ENCODE measurements at regions not wholly inside any gene's neighbourhood (a gene's known extent, or its start where the extent isn't known, plus 50 kb on each side); places are given as distances from the start of the nearest gene placed in this dataset.

DNA sequence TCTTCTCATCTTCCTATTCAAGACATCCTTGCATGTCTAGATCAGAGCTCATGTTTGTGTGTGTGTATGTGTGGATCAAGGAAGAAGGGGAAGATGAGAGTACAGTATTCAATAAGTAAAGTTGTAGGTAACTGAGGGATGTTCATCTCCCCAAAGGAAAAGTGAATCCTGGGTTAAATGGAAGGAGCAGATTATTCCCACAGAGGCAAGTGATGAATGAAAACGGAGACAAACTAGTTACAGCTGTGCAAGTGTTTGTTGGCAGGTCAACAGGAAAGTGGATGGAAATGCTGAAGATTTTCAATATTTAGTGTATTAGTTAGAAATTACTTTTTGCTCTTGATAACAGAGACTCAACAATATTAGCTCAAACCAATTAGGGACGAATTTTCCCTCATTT, 84.2 kb upstream of the PDZRN3 start:
- TF ChIP-seq EZH2phosphoT487 (IDR thresholded peaks at IDR 0.05; ENCODE audit: insufficient read depth, low read depth) (no peak), EZH2 (IDR thresholded peaks at IDR 0.05; ENCODE audit: insufficient read depth, poor library complexity, severe bottlenecking) (no peak)

Measured in GM23248 (cell line).